Fibroblast of pulmonary artery (primary cell): ENCODE measurements at regions not wholly inside any gene's neighbourhood (a gene's known extent, or its start where the extent isn't known, plus 50 kb on each side); places are given as distances from the start of the nearest gene placed in this dataset.

Experiments
- DNase-seq: peaks from one replicate; pipeline ENCODE4 v3.0.0-alpha.2; 2010; ENCODE audit warnings: low read depth
- H3K4me3 ChIP-seq: replicated peaks from 2 replicates; pipeline ENCODE4 v1.5.1; 2011; ENCODE audit warnings: low read depth, mild to moderate bottlenecking, control low read depth, low read length, moderate library complexity
- TF ChIP-seq, protein P1 (sequence below): IDR thresholded peaks from 2 replicates; pipeline ENCODE4 v1.5.1; 2011; ENCODE audit warnings: mild to moderate bottlenecking, control low read depth, low read length, inconsistent platforms; ENCODE audit errors: missing control alignments

DNA sequence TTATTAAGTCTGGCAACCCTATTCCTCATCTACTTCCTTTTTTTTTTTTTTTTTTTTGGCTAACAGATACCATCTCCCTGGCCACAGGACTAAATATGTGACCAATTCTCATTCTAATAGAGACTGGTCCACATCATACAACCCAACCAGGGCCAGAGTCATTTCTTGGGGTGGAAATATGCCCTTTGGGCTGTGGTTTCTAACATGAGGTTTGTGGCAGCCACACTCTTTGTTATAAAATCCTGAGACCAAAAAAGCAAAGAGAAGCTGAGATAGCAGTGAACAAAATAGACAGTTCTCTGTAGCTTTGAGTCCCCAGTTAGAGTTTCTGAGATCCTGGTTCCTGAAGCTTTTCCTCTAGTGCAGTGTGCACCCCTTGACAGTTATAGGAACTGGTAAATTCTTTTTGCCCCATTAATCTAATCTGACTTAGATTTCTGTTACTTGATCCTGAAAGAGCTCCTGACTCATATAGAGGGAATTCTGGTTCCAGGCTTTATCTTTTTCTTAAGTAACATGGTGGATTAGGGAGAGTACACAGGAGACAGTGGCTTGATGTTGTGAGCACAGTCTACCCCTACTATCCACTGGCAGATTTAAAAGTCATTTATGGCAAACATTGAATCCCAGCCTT, 86.8 kb downstream of the MAIP1 start:
- H3K4me3 ChIP-seq = no peak overlapping the region
- DNase-seq = peak; percentile 34
- TF ChIP-seq, protein P1, sequence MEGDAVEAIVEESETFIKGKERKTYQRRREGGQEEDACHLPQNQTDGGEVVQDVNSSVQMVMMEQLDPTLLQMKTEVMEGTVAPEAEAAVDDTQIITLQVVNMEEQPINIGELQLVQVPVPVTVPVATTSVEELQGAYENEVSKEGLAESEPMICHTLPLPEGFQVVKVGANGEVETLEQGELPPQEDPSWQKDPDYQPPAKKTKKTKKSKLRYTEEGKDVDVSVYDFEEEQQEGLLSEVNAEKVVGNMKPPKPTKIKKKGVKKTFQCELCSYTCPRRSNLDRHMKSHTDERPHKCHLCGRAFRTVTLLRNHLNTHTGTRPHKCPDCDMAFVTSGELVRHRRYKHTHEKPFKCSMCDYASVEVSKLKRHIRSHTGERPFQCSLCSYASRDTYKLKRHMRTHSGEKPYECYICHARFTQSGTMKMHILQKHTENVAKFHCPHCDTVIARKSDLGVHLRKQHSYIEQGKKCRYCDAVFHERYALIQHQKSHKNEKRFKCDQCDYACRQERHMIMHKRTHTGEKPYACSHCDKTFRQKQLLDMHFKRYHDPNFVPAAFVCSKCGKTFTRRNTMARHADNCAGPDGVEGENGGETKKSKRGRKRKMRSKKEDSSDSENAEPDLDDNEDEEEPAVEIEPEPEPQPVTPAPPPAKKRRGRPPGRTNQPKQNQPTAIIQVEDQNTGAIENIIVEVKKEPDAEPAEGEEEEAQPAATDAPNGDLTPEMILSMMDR = no peak

- no peak for DNase-seq
- H3K4me3 ChIP-seq = no peak overlapping the region
- TF ChIP-seq, protein P1 = no peak
These were observed 87.6 kb downstream of the MAIP1 start for GRCh38 chr2:200042944-200043343.

DNA sequence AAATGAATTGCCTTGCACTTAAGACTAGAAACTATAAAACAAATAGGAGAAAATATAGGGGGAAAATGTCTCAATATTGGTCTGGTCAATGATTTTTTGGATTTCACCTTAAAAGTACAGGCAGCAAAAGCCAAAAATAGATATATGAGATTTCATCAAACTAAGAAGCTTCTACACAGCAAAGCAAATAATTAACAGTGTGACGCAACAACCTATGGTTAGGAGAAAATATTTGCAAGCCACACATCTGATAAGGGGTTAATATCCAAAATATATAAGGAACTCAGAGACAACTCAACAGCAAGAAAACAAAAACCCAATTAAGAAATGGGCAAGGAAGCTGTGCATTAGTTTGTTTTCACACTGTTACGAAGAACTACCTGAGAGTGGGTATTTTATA, 89.1 kb downstream of the MAIP1 start:
- DNase-seq = no peak
- no peak overlapping the region for H3K4me3 ChIP-seq
- TF ChIP-seq, protein P1 = no peak

GRCh38 chr2:200048421-200048820, 93.0 kb downstream of the MAIP1 start:
- DNase-seq = no peak
- TF ChIP-seq, protein P1 = no peak
- H3K4me3 ChIP-seq = no peak overlapping the region

DNA sequence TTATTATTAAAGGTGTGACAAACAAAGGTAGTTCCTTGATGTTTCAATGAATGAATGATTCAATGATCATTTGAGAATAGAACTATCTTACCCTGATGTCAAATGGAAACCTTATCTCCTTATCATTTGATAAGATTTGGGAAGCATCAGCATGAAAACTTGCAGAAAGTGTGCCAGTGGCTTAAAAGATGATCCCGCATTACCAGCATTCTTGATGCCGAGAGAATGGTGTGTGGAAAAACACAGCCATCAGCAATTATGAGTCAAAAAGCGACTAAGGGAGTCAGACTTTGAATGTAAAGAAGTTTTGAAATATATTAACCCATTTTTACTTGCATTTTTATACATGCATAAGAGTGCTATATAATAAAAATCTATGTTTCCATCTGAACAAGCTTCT, 93.7 kb downstream of the MAIP1 start:
- TF ChIP-seq, protein P1 = no peak
- no peak for DNase-seq
- H3K4me3 ChIP-seq = no peak overlapping the region

DNA sequence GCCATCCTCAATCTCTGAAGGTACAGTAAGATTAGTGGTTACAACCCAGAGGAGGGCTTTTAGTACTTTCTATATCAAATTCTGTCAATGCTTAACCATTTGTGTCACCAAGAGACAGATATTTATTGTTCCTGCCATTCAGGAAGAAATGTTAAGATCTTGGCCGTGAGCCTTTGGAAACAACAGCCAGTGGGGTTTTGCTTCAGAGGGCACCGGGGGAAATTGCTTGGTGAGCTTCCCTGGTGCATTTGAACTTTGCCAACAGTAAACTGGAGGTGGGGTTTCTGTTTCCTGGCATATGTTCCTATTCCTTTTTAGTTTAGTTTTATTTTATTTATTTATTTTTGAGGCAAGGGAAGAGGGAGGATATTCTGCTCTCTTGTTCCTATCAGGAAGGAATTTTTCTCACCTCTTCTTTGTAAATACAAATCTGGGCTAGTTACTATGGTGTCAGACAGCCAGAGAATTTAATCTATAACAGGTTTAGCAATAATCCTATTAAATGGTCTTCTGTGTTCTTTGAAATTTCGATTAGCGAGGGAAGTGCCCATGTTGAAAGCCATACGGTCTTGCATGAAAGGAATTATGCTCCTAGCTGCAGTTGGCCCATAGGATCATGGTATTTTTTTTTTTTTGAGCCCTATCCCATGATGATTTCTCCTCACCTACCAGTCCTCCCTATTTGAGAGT, 95.7 kb downstream of the MAIP1 start:
- TF ChIP-seq, protein P1 = no peak
- no peak overlapping the region for H3K4me3 ChIP-seq
- no peak for DNase-seq

DNA sequence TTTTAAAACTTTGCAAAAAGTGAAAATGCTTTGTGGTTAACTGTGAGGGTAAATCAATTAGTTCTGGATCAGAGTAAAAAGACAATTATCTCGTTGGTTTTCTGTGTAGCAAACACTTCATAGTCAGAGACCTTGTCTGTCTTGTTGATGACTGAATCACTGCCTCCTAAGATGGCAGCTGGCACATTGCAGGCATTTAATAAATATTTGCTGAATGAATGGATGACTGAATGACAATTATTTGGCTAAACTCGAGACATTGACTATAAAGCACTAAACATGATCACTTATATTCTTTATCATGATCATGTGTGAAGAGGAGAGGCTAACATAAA, 96.2 kb downstream of the MAIP1 start:
- no peak overlapping the region for H3K4me3 ChIP-seq
- TF ChIP-seq, protein P1 = no peak
- no peak for DNase-seq
